SU-DHL-6 (cell line): ENCODE measurements at regions not wholly inside any gene's neighbourhood (a gene's known extent, or its start where the extent isn't known, plus 50 kb on each side); places are given as distances from the start of the nearest gene placed in this dataset.

Experiments
- CTCF ChIP-seq: fragments of 200-600 bp; sonication (generic); IDR thresholded peaks from one replicate; pipeline ENCODE4 v1.5.1; 2017; ENCODE audit warnings: antibody characterized with exemption, mild to moderate bottlenecking, low read length, moderate library complexity; ENCODE audit not compliant: insufficient read depth, poor library complexity, severe bottlenecking
- EZH2phosphoT487 ChIP-seq: fragments of 200-600 bp; sonication (generic), shearing (Covaris generic); conservative IDR thresholded peaks from 2 replicates; pipeline ENCODE4 v1.6.1; 2018; ENCODE audit warnings: mild to moderate bottlenecking, antibody characterized with exemption, low read length, moderate library complexity, mixed read lengths

- TF ChIP-seq CTCF (no peak), EZH2phosphoT487 (no peak)
Observed at GRCh38 chr3:162175878-162176277, 679.3 kb downstream of the OTOL1 start.
